ENCODE measurements at regions not wholly inside any gene's neighbourhood (a gene's known extent, or its start where the extent isn't known, plus 50 kb on each side); places are given as distances from the start of the nearest gene placed in this dataset.
"Not testable (repeated sequence)": the region's sequence is repeated elsewhere in the genome, so short reads cannot be mapped to it uniquely, and the experiment has no call there.

GRCh38 chr7:34337163-34337562 lies 320.9 kb upstream of the NPSR1 start:
- no peak for DNase-seq

- no peak for DNase-seq
These were observed 319.0 kb upstream of the NPSR1 start for GRCh38 chr7:34338961-34339526.

GRCh38 chr7:34341326-34341725 lies 316.7 kb upstream of the NPSR1 start:
- DNase-seq = no peak

GRCh38 chr7:34342387-34342786 lies 315.6 kb upstream of the NPSR1 start:
- no peak for DNase-seq

GRCh38 chr7:34343667-34344066 lies 314.4 kb upstream of the NPSR1 start:
- no peak for DNase-seq

- no peak for DNase-seq
These were observed 304.0 kb upstream of the NPSR1 start for GRCh38 chr7:34354011-34354410.

GRCh38 chr7:34354899-34355298 lies 303.1 kb upstream of the NPSR1 start:
- DNase-seq = no peak

- no peak for DNase-seq
These were observed 300.9 kb upstream of the NPSR1 start for GRCh38 chr7:34357068-34357467.

GRCh38 chr7:34357946-34358345 lies 300.1 kb upstream of the NPSR1 start:
- no peak for DNase-seq

GRCh38 chr7:34358578-34358977 lies 299.4 kb upstream of the NPSR1 start:
- DNase-seq = not testable (repeated sequence)

GRCh38 chr7:34361663-34362250 lies 296.3 kb upstream of the NPSR1 start:
- DNase-seq = no peak

GRCh38 chr7:34362621-34363020 lies 295.4 kb upstream of the NPSR1 start:
- no peak for DNase-seq

GRCh38 chr7:34364130-34364529 lies 293.9 kb upstream of the NPSR1 start:
- DNase-seq = no peak

GRCh38 chr7:34365011-34365410 lies 293.0 kb upstream of the NPSR1 start:
- no peak for DNase-seq

GRCh38 chr7:34365611-34366010 lies 292.4 kb upstream of the NPSR1 start:
- no peak for DNase-seq

- DNase-seq = no peak
These were observed 286.1 kb upstream of the NPSR1 start for GRCh38 chr7:34371922-34372321.

GRCh38 chr7:34373940-34374339 lies 284.1 kb upstream of the NPSR1 start:
- no peak for DNase-seq

GRCh38 chr7:34382166-34382893 lies 275.7 kb upstream of the NPSR1 start:
- no peak for DNase-seq

GRCh38 chr7:34385384-34385783 lies 272.6 kb upstream of the NPSR1 start:
- DNase-seq = no peak

GRCh38 chr7:34389332-34390078 lies 268.5 kb upstream of the NPSR1 start:
- DNase-seq = no peak

GRCh38 chr7:34390103-34390502 lies 267.9 kb upstream of the NPSR1 start:
- DNase-seq = no peak

GRCh38 chr7:34392972-34393371 lies 265.0 kb upstream of the NPSR1 start:
- DNase-seq = no peak

GRCh38 chr7:34396437-34397064 lies 261.5 kb upstream of the NPSR1 start:
- DNase-seq = no peak
